SU-DHL-6 (cell line): ENCODE measurements at regions not wholly inside any gene's neighbourhood (a gene's known extent, or its start where the extent isn't known, plus 50 kb on each side); places are given as distances from the start of the nearest gene placed in this dataset.

Experiments used
- H2AFZ ChIP-seq: fragments of 200-600 bp; sonication (generic); 2 replicates; pipeline ENCODE4 v1.6.1; 2014; ENCODE audit warnings: low read depth, mild to moderate bottlenecking, moderate library complexity, mixed read lengths, antibody characterized with exemption, low read length; ENCODE audit not compliant: severe bottlenecking
- H3F3A ChIP-seq: fragments of 200-600 bp; shearing (Covaris generic); 2 replicates; pipeline ENCODE4 v1.6.0; 2016; ENCODE audit warnings: antibody characterized with exemption, mild to moderate bottlenecking; ENCODE audit not compliant: insufficient read depth
- H3K27ac ChIP-seq: fragments of 200-600 bp; sonication (generic); 2 replicates; pipeline ENCODE4 v1.5.1; 2016; ENCODE audit warnings: low read depth, mild to moderate bottlenecking, low read length, moderate library complexity, mixed read lengths
- H3K27me3 ChIP-seq: fragments of 200-600 bp; sonication (generic), shearing (Covaris generic); 2 replicates; pipeline ENCODE4 v1.6.0; 2014; ENCODE audit warnings: mild to moderate bottlenecking, low read length
- H3K36me3 ChIP-seq: fragments of 200-600 bp; sonication (generic); 2 replicates; pipeline ENCODE4 v1.6.1; 2014; ENCODE audit warnings: mild to moderate bottlenecking, low read length, mixed read lengths
- H3K4me2 ChIP-seq: fragments of 300-600, 200-600 bp; shearing (Covaris generic), sonication (generic); 2 replicates; pipeline ENCODE4 v1.6.0; 2014; ENCODE audit warnings: low read length, low read depth, mild to moderate bottlenecking; ENCODE audit not compliant: poor library complexity, severe bottlenecking
- H3K4me3 ChIP-seq: fragments of 200-600 bp; sonication (generic); 2 replicates; pipeline ENCODE4 v1.5.1; 2014; ENCODE audit warnings: antibody characterized with exemption, low read length, mild to moderate bottlenecking, mixed read lengths; ENCODE audit not compliant: insufficient read depth, poor library complexity, severe bottlenecking
- H3K79me2 ChIP-seq: fragments of 200-600 bp; sonication (generic); 2 replicates; pipeline ENCODE4 v1.6.1; 2014; ENCODE audit warnings: mild to moderate bottlenecking, low read length, moderate library complexity; ENCODE audit not compliant: insufficient read depth
- H3K9ac ChIP-seq: fragments of 200-600 bp; sonication (generic); 2 replicates; pipeline ENCODE4 v1.7.0; 2014; ENCODE audit warnings: mild to moderate bottlenecking, low read length
- H3K9me2 ChIP-seq: fragments of 200-600 bp; sonication (generic); replicated peaks from 2 replicates; pipeline ENCODE4 v1.6.1; 2014; ENCODE audit warnings: low read length; ENCODE audit not compliant: insufficient read depth
- H3K9me3 ChIP-seq: fragments of 200-600 bp; sonication (generic); 2 replicates; pipeline ENCODE4 v1.6.1; 2014; ENCODE audit warnings: low read length, mixed read lengths; ENCODE audit not compliant: insufficient read depth
- H4K20me1 ChIP-seq: fragments of 200-600 bp; sonication (generic); 2 replicates; pipeline ENCODE4 v1.6.1; 2014; ENCODE audit warnings: low read depth, mild to moderate bottlenecking, antibody characterized with exemption, low read length, moderate library complexity, mixed read lengths
- EZH2phosphoT487 ChIP-seq: fragments of 200-600 bp; sonication (generic), shearing (Covaris generic); conservative IDR thresholded peaks from 2 replicates; pipeline ENCODE4 v1.6.1; 2018; ENCODE audit warnings: mild to moderate bottlenecking, antibody characterized with exemption, low read length, moderate library complexity, mixed read lengths
- TF ChIP-seq, protein P1 (sequence below): fragments of 200-600 bp; sonication (generic); IDR thresholded peaks from one replicate; pipeline ENCODE4 v1.5.1; 2017; ENCODE audit warnings: antibody characterized with exemption, mild to moderate bottlenecking, low read length, moderate library complexity; ENCODE audit not compliant: insufficient read depth, poor library complexity, severe bottlenecking

DNA sequence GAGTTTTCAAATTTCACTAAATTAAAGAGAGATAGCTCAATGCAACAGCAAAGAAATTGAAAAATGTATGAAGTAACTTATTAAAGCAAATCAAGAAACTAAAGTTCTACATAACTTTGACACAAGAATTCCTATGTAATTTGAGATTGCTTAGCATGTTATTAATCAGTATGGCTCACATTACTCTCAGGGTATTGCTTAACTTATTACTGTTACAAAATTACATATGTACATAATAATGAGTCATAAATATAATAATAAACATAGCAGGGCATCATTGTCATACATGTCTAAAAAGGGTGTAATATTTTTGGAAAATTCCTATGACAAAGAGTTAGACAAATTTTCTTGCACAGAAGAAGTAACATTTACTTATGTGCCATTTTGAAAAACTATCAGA is 75.0 kb downstream of the ZWINT start:
- Histone ChIP-seq H3K79me2 (no peaks in the 10 kb centered on the region), H3K36me3 (no peaks in the 10 kb centered on the region), H3K27ac (no peak overlapping the region), H4K20me1 (no peaks in the 10 kb centered on the region), H3F3A (no peaks in the 10 kb centered on the region), H3K9me2 (no peaks in the 10 kb centered on the region), H3K27me3 (no peaks in the 10 kb centered on the region), H2AFZ (no peak overlapping the region), H3K4me3 (no peak overlapping the region), H3K9ac (no peak overlapping the region), H3K4me2 (no peak overlapping the region), H3K9me3 (no peaks in the 10 kb centered on the region)
- TF ChIP-seq, protein P1, sequence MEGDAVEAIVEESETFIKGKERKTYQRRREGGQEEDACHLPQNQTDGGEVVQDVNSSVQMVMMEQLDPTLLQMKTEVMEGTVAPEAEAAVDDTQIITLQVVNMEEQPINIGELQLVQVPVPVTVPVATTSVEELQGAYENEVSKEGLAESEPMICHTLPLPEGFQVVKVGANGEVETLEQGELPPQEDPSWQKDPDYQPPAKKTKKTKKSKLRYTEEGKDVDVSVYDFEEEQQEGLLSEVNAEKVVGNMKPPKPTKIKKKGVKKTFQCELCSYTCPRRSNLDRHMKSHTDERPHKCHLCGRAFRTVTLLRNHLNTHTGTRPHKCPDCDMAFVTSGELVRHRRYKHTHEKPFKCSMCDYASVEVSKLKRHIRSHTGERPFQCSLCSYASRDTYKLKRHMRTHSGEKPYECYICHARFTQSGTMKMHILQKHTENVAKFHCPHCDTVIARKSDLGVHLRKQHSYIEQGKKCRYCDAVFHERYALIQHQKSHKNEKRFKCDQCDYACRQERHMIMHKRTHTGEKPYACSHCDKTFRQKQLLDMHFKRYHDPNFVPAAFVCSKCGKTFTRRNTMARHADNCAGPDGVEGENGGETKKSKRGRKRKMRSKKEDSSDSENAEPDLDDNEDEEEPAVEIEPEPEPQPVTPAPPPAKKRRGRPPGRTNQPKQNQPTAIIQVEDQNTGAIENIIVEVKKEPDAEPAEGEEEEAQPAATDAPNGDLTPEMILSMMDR, result no peak

DNA sequence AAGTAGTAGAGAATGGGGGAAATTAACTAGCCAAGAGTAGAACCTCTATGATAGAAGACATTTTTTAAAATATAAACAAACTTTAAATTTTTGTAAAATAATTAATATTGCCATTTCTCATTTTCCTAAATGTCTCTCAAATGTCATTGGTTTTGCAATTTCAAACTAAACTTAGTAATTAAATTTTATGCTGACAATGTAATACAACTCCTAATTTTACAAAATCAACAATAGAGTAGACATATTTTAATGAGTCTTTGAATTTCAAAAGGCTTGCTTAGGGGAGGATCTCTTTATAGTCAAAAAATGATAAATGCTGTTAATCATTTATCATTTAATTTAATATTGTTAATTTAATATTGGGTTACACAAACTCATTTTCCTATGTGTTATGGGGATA is 81.8 kb downstream of the ZWINT start:
- H3K9me2 ChIP-seq, result no peaks in the 10 kb centered on the region
- H3K79me2 ChIP-seq, result no peaks in the 10 kb centered on the region
- TF ChIP-seq EZH2phosphoT487, result no peak
- TF ChIP-seq, protein P1, result no peak
- H3F3A ChIP-seq, result no peaks in the 10 kb centered on the region
- no peaks in the 10 kb centered on the region for H3K27me3 ChIP-seq
- no peaks in the 10 kb centered on the region for H3K36me3 ChIP-seq
- H3K4me2 ChIP-seq, result no peak overlapping the region
- no peak overlapping the region for H3K4me3 ChIP-seq
- no peaks in the 10 kb centered on the region for H4K20me1 ChIP-seq
- H2AFZ ChIP-seq, result no peak overlapping the region
- no peak overlapping the region for H3K27ac ChIP-seq
- no peak overlapping the region for H3K9ac ChIP-seq
- H3K9me3 ChIP-seq, result no peaks in the 10 kb centered on the region

- H3F3A ChIP-seq, result no peaks in the 10 kb centered on the region
- no peaks in the 10 kb centered on the region for H3K9me2 ChIP-seq
- no peaks in the 10 kb centered on the region for H3K27me3 ChIP-seq
- H3K4me3 ChIP-seq, result no peak overlapping the region
- H3K4me2 ChIP-seq, result no peak overlapping the region
- no peak overlapping the region for H3K9ac ChIP-seq
- H3K36me3 ChIP-seq, result no peaks in the 10 kb centered on the region
- H3K27ac ChIP-seq, result no peak overlapping the region
- no peak for TF ChIP-seq EZH2phosphoT487
- TF ChIP-seq, protein P1, result no peak
- H4K20me1 ChIP-seq, result no peaks in the 10 kb centered on the region
- H3K9me3 ChIP-seq, result no peaks in the 10 kb centered on the region
- no peaks in the 10 kb centered on the region for H3K79me2 ChIP-seq
- no peak overlapping the region for H2AFZ ChIP-seq
Measured at GRCh38 chr10:56269181-56269580, 91.9 kb downstream of the ZWINT start.

GRCh38 chr10:56266120-56266519 is 94.9 kb downstream of the ZWINT start:
- H3K9me2 ChIP-seq, result no peaks in the 10 kb centered on the region

More at GRCh38 chr10:56266120-56266519, 94.9 kb downstream of the ZWINT start:
- Histone ChIP-seq H3K79me2 (no peaks in the 10 kb centered on the region), H3K4me2 (no peak overlapping the region), H3K4me3 (no peak overlapping the region), H3K27me3 (no peaks in the 10 kb centered on the region), H3K36me3 (no peaks in the 10 kb centered on the region), H3K9ac (no peak overlapping the region), H3K27ac (no peak overlapping the region), H3F3A (no peaks in the 10 kb centered on the region), H2AFZ (no peak overlapping the region), H4K20me1 (no peaks in the 10 kb centered on the region), H3K9me3 (no peaks in the 10 kb centered on the region)
- TF ChIP-seq, protein P1, result no peak
- TF ChIP-seq EZH2phosphoT487, result no peak
